Kidney (tissue), 13 donors: ENCODE measurements at regions not wholly inside any gene's neighbourhood (a gene's known extent, or its start where the extent isn't known, plus 50 kb on each side); places are given as distances from the start of the nearest gene placed in this dataset.

Experiments used
- DNase-seq, 5 donors: peaks; one replicate each; pipeline ENCODE4 v3.0.0-alpha.2; 2013 to 2020
- FAIRE-seq: peaks from 2 replicates; lab custom pipeline; 2012; peaks lifted over from hg19 to GRCh38; lab: Jason Lieb, UNC
- H3K27ac ChIP-seq, 2 donors: one replicate each; pipeline ENCODE4 v1.7.0; 2013; ENCODE audit warnings: low read depth in 2 of 2, low read length in 2 of 2, inconsistent platforms in 1 of 2
- H3K27me3 ChIP-seq: one replicate; pipeline ENCODE4 v1.7.1; 2013; ENCODE audit warnings: low read length, inconsistent platforms; ENCODE audit not compliant: control insufficient read depth, insufficient read depth
- H3K36me3 ChIP-seq, 3 donors: one replicate each; pipeline versions ENCODE4 v1.7.0 to v1.7.1; 2013; ENCODE audit warnings: low read length in 3 of 3, control low read depth in 1 of 3, inconsistent platforms in 1 of 3; ENCODE audit not compliant: insufficient read depth in 3 of 3, control insufficient read depth in 2 of 3
- H3K4me1 ChIP-seq, 3 donors: one replicate each; pipeline versions ENCODE4 v1.7.0 to v1.7.1; 2013; ENCODE audit warnings: low read length in 3 of 3, inconsistent platforms in 1 of 3, low read depth in 1 of 3; ENCODE audit not compliant: control insufficient read depth in 2 of 3, insufficient read depth in 2 of 3
- H3K4me3 ChIP-seq, 3 donors: one replicate each; pipeline versions ENCODE4 v1.7.0 to v1.8.1; 2013; ENCODE audit warnings: low read length in 3 of 3, control low read depth in 1 of 3, inconsistent platforms in 1 of 3
- H3K9ac ChIP-seq, 3 donors: one replicate each; pipeline versions ENCODE4 v1.7.0 to v1.7.1; 2013; ENCODE audit warnings: low read length in 3 of 3, control low read depth in 1 of 3, inconsistent platforms in 1 of 3
- H3K9me3 ChIP-seq, 3 donors: one replicate each; pipeline versions ENCODE4 v1.7.0 to v1.7.1; 2013; ENCODE audit warnings: low read length in 3 of 3, control low read depth in 1 of 3, inconsistent platforms in 1 of 3; ENCODE audit not compliant: control insufficient read depth in 2 of 3, insufficient read depth in 1 of 3
- CTCF ChIP-seq: IDR thresholded peaks from 3 replicates; pipeline ENCODE4 v1.5.1; 2012; ENCODE audit warnings: mild to moderate bottlenecking, moderate library complexity, borderline replicate concordance; ENCODE audit not compliant: insufficient read depth; ENCODE audit errors: extremely low read depth
- intact Hi-C: fragments of 100-400 bp; cut with DNase I; formaldehyde crosslinking; loops from one replicate; pipeline ENCODE4 v1.11.1; 2022
- donor health status: control.
- donor health status: control.
- donor health status: control.
- donor health status: control.
- donor health status: control.
- donor health status: DM: yes; HTN: yes; CAD: no.
- donor health status: Normal renal cell carcinoma (clear cell type).

GRCh38 chr16:64470916-64471315, 650.9 kb downstream of the CDH11 start:
- Histone ChIP-seq H3K9me3 (no peaks in the 10 kb centered on the region), H3K27me3 (no peaks in the 10 kb centered on the region), H3K36me3 (no peaks in the 10 kb centered on the region), H3K9ac (no peak overlapping the region), H3K4me1 (no peaks in the 10 kb centered on the region), H3K4me3 (no peak overlapping the region), H3K27ac (no peak overlapping the region)
- no peak for DNase-seq
- intact Hi-C loops = no loop called here
- no peak for TF ChIP-seq CTCF
- FAIRE-seq = no peak

DNA sequence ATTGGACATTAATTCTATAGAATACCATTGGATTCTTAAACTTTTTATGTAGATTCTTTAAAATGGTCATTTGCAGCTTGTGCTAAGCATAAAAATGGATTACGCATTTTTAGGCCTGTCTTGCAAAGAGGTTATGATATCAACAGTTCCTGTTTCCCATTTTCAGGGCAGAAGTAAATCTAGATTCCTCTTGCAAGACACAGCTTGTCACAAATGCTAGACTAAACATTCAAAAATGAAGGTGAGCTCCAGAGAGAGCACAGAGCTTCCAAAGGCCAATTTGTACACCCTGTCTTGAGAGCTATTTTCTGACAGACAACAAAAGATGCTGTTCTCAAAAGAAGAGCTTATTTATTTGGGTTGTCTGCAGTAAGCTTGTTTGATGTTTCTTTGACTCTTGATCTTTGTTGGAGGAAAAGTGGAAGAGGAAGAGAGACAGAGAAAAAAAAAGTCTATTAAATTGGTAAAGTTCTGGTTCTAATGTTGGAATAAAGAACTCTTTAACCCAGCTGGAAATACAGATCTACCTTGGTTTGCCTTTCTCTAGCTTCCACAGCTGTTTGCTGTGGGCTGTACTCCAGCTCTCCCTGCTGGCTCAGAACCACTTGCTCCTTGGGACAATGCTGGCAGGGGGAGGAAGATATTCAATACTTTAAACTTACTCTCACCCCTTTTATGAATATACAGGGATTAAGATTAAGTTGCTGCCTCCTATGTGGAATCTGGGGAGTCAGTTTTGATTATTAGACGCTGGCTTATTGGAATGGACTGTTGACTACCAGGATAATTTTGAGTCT, 651.8 kb downstream of the CDH11 start:
- intact Hi-C loops = no loop called here
- H3K36me3 ChIP-seq = no peaks in the 10 kb centered on the region
- H3K27ac ChIP-seq = no peak overlapping the region
- no peak overlapping the region for H3K9ac ChIP-seq
- no peak for TF ChIP-seq CTCF
- H3K4me1 ChIP-seq = no peaks in the 10 kb centered on the region
- no peak overlapping the region for H3K4me3 ChIP-seq
- no peaks in the 10 kb centered on the region for H3K27me3 ChIP-seq
- DNase-seq (peak in 1 of 5 donors; percentile 45), FAIRE-seq (no peak)
- no peaks in the 10 kb centered on the region for H3K9me3 ChIP-seq

DNA sequence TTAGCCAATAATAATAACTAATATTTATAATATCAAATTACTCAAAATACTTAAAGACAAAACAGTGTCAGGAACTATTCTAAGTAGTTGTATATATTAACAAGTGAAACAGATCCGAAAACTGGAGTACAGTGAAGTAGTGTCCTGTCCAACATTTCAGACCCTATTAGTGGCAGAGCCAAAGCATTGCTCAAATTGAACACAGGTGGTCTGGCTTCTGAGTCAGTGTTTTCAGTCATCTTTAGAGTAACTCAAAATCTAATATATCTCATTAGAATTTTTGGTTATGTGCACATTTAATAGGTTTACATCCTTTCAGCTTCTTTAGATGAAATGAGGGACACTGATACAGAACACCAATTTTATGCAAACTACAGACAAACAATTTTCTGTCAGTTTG, 652.5 kb downstream of the CDH11 start:
- intact Hi-C loops = no loop called here
- no peaks in the 10 kb centered on the region for H3K9me3 ChIP-seq
- H3K27ac ChIP-seq = no peak overlapping the region
- H3K4me3 ChIP-seq = no peak overlapping the region
- H3K36me3 ChIP-seq = no peaks in the 10 kb centered on the region
- H3K9ac ChIP-seq = no peak overlapping the region
- H3K27me3 ChIP-seq = no peaks in the 10 kb centered on the region
- H3K4me1 ChIP-seq = no peaks in the 10 kb centered on the region
- TF ChIP-seq CTCF = no peak
- FAIRE-seq (no peak), DNase-seq (no peak)
